ENCODE measurements at regions not wholly inside any gene's neighbourhood (a gene's known extent, or its start where the extent isn't known, plus 50 kb on each side); places are given as distances from the start of the nearest gene placed in this dataset.

- TF ChIP-seq CTCF (conservative IDR thresholded peaks at IDR 0.05; ENCODE audit: low read depth, low read length) (no peak), EZH2 (IDR thresholded peaks at IDR 0.05; ENCODE audit: low read length, unreplicated experiment) (no peak)
Measured at GRCh38 chr4:143819029-143819428, 86.3 kb downstream of the GYPE start.
